GOT3 (cell line): ENCODE measurements at regions not wholly inside any gene's neighbourhood (a gene's known extent, or its start where the extent isn't known, plus 50 kb on each side); places are given as distances from the start of the nearest gene placed in this dataset.

Experiments used
- DNase-seq: peaks from one replicate; lab custom pipeline; 2025; ENCODE audit warnings: mixed read lengths; lab: John Stamatoyannopoulos, UW

DNA sequence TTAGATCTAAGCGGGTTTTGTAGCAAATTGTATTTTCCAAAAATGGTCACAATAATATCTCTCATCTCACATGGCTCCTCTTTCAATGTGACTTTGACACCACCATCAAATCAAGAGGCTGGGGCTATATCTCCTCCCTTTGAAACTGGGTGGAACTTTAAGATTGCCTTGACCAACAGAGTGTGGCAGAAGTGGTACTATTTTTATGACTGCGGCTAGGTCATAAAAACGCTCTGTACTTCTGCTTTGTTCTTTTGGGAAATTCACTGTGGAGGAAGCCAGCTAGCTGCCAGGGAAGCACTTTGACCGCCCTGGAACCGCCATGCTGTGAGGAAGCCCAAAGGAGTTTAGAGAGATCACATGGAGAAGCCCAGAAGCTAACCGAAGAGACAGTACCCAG, 50.7 kb upstream of the ACOT11 start:
- no peak for DNase-seq

DNA sequence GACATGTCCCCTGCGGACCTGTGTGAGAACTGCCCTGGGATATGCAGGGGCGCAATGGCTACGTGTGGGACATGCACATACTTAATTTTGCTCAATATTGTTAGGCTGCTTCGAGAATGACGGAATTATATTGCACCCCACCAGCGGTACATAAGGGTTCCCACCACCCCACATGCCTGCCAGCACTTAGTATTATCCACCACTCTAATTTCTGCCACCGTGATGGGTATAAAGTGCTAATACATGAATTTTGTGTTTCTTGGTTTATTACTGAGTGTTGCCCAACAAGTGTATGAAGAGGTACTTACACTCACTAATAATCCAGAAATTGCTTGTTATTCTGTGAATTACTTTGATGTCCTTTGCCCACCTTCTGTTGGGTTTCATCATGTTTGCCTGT, 52.1 kb upstream of the ACOT11 start:
- no peak for DNase-seq

DNA sequence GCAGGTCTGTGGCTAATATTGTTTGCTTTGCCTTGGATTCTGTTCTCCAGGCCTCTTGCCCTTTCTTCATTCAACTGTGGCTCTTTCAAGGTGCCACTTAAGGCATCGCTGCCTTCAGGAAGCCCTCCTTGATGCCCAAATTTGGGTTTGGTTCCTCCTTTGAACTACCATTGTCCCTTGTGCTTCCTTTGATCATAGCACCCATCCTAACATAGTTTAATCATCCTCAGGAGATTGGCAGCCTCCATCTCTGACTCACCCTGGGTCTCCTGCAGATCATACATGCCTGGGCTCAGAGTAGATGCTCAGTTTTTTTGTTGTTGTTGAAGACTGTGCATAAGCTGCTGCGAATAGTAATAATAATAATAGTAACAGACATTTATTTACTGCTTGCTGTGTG, 54.4 kb upstream of the ACOT11 start:
- DNase-seq = no peak

- DNase-seq = no peak
Measured at GRCh38 chr1:54490361-54491248, 57.4 kb upstream of the ACOT11 start.

DNA sequence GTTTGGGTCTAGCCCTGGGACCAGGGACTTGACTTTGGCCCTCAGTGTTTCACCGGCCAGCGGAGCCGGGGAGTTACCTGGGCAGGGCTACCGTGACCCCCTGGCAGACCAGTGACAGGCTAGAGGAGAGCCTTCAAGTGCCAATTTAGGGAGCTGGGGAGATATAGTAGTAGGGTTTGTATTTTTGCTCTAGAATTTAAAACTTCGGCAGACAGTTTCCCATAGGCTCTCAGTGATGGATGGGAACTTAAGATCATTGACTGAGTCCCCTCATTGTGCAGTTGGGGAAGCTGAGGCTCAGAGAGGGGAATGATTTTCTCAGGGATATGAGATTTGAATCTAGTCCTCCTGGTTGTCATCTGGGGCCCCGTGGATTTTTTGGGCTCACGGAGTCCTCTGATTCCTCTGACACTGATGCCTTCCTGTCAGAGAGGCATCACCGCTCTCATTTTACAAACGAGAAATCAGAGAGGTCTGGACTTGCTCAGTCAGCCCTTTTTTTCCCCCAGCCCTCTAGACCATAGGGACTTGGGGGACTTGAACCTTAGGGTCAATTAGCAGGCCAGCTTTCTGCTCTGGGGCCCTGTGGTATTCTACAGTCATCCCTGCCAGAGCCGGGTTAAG, 58.3 kb upstream of the ACOT11 start:
- DNase-seq = no peak

GRCh38 chr1:54488779-54489626, 59.0 kb upstream of the ACOT11 start:
- peak; percentile 54 for DNase-seq

GRCh38 chr1:54488065-54488750, 59.8 kb upstream of the ACOT11 start:
- peak; percentile 60 for DNase-seq

DNA sequence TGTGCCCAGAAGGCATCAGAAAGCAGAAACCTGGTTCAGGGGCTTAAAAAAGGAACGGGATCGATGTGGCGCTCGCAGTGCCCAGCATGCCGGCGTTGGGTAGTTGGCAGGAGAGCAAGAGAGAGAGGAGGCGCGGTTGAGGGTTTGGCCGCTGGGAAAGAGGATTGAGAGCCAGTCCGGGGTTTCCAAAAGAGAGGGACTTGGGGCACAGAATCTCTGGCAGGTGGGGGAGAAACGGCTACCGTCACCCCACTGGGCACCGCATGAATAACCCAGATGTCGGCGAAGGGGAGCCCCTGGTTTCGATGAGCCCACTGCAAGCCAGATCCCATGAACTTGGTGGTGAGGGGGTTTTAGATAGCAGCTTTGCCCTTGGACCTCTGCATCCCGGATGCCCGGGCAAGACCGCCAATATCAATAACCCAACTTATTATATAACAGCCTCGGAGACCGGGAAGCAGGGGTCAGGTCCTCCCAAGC, 60.4 kb upstream of the ACOT11 start:
- no peak for DNase-seq

- no peak for DNase-seq
Measured at GRCh38 chr1:54486907-54487306, 61.1 kb upstream of the ACOT11 start.

- no peak for DNase-seq
Measured at GRCh38 chr1:54485416-54485815, 62.6 kb upstream of the ACOT11 start.

GRCh38 chr1:54483875-54484437, 64.1 kb upstream of the ACOT11 start:
- DNase-seq = no peak

DNA sequence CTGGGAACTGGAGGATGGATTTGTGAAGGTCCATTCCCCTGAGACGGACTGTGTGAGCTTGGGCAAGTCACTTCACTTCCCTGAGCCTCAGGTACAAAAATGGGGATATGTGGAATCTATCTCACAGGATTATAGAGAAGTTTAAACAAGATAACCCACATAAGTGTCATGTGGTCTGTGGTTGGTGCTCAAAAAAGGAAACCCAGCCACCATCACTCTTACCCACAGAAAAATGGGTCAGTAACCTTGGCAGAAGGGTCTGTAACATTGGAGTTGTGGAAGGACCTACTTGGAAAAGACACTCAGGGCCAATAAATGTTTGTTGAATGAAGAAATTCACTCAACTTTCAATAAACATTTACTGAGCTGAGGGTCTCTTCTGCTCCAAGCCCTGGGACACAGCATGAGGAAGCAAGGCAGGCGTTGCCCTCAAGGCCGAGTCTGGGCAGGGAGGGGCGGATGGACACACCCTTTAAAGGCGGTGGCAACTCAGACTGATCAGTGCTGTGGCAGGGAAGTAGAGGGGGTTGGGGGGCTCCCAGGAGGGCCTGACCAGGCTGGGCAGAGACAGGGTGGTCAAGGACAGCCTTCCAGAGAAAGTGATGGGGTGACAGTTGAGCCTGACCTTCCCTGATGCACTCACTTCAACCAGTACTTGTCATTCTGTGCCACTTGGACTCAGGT, 66.7 kb upstream of the ACOT11 start:
- DNase-seq = no peak

- no peak for DNase-seq
Measured at GRCh38 chr1:54480525-54480848, 67.5 kb upstream of the ACOT11 start.

- no peak for DNase-seq
Measured at GRCh38 chr1:54479841-54480524, 68.0 kb upstream of the ACOT11 start.

DNA sequence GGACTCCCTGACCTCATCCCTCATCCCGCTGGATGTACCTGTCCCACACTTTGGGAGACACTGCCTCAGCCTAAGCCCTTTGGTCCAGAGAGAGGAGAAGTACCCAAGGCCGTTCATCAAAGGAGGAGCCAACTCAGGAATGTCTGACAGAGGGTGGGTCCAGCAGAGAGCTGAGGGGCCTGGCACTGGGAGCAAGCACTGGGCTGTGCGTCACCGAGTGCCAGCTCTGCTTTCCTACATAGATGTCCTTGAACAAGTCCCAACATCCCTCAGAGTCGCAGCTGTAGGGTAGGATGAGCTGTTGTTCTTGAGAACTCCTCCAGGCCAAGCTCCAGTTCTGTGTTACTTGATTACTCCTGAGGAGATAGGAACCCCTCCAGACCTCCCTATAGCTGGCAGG, 68.8 kb upstream of the ACOT11 start:
- DNase-seq = no peak

DNA sequence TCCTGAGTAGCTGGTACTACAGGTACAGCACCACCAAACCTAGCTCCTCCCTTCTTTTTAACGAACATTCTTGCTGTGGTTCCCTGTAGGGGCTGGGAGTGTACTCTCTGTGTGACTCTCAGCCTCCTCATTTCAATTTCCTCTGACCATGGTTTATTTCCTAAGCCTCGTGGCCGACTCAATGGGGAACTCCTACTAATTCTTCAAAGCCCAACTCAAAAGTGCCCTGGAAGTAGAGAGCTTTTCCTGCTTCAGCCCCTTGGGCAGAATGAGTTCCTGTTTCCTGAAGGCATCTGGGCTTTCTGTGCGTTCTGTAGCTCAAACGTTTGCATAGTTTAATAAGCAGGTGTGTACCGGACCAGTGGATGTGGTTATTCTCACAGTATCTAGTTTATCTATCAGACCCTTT, 70.9 kb upstream of the ACOT11 start:
- DNase-seq = no peak

- no peak for DNase-seq
Measured at GRCh38 chr1:54476530-54477109, 70.4 kb upstream of the SSBP3 start.

- DNase-seq = no peak
Measured at GRCh38 chr1:54475946-54476516, 69.8 kb upstream of the SSBP3 start.

- DNase-seq = no peak
Measured at GRCh38 chr1:54475357-54475881, 69.2 kb upstream of the SSBP3 start.
